ENCODE measurements at regions not wholly inside any gene's neighbourhood (a gene's known extent, or its start where the extent isn't known, plus 50 kb on each side); places are given as distances from the start of the nearest gene placed in this dataset.

GRCh38 chr6:37580176-37580955 lies 80.7 kb upstream of the CCDC167 start:
- ATAC-seq (no peak), DNase-seq (no peak)
- Mint-ChIP-seq H3K36me3 (ENCODE audit: low read depth) (no peaks in the 10 kb centered on the region), H3K27me3 (ENCODE audit: low read depth) (peaks cover 7% of the 10 kb centered on the region), H3K4me1 (ENCODE audit: low read depth) (no peaks in the 10 kb centered on the region), H3K4me3 (no peak overlapping the region), H3K27ac (no peak overlapping the region), H3K9me3 (ENCODE audit: insufficient read depth) (no peaks in the 10 kb centered on the region)
- POLR2A ChIA-PET: no interaction called here
- CTCF ChIA-PET: interaction anchor here (0.9 to 1.3 kb wide), 4 partner anchors 15 to 255 kb away, joined by 3 to 4 read pairs (median 4); no protein-coding TSS in a partner anchor

GRCh38 chr6:37579444-37580067 lies 79.9 kb upstream of the CCDC167 start:
- POLR2A ChIA-PET: no interaction called here

DNA sequence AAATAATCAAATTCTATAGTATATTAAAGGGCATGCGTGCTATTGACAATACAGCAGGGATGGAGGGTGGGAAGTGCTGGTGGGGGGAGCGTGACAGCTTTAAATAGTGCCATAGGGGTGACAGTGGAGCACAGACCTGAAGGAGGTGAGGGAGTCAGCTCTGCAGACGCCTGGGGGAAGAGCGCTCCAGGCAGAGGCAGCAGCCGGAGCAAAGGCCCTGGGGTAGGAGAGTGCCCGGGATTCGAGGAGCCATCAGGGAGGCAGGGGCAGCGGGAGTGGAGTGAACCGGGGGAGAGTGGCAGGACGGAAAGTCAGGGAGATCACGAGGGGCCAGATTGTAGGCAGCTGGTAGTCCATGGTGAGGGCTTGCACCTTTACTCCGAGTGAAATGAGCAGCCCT lies 78.4 kb upstream of the CCDC167 start:
- CTCF ChIA-PET: interaction anchor here (1.2 kb wide), 1 partner anchor 197 kb away, joined by 3 read pairs; no protein-coding TSS in a partner anchor

More at GRCh38 chr6:37579444-37580067, 79.9 kb upstream of the CCDC167 start:
- no peak overlapping the region for H3K27ac Mint-ChIP-seq
- peaks cover 7% of the 10 kb centered on the region for H3K27me3 Mint-ChIP-seq (ENCODE audit: low read depth)
- DNase-seq (no peak), ATAC-seq (no peak)
- H3K4me3 Mint-ChIP-seq: no peak overlapping the region
- no peaks in the 10 kb centered on the region for H3K4me1 Mint-ChIP-seq (ENCODE audit: low read depth)
- H3K9me3 Mint-ChIP-seq (ENCODE audit: insufficient read depth): no peaks in the 10 kb centered on the region
- no peaks in the 10 kb centered on the region for H3K36me3 Mint-ChIP-seq (ENCODE audit: low read depth)
- CTCF ChIA-PET: interaction anchor here (0.8 to 1.3 kb wide), 5 partner anchors 13 to 254 kb away, joined by 3 to 4 read pairs (median 4); no protein-coding TSS in a partner anchor

GRCh38 chr6:37576336-37576737 lies 76.6 kb upstream of the CCDC167 start:
- CTCF ChIA-PET: interaction anchor here (1.0 to 1.2 kb wide), 2 partner anchors 92 to 113 kb away, joined by 3 read pairs; no protein-coding TSS in a partner anchor
- ATAC-seq (no peak), DNase-seq (no peak)
- POLR2A ChIA-PET: no interaction called here
- no peak overlapping the region for H3K27ac Mint-ChIP-seq
- H3K4me3 Mint-ChIP-seq: no peak overlapping the region
- no peaks in the 10 kb centered on the region for H3K4me1 Mint-ChIP-seq (ENCODE audit: low read depth)
- H3K36me3 Mint-ChIP-seq (ENCODE audit: low read depth): no peaks in the 10 kb centered on the region
- H3K27me3 Mint-ChIP-seq (ENCODE audit: low read depth): peaks cover 9% of the 10 kb centered on the region
- no peaks in the 10 kb centered on the region for H3K9me3 Mint-ChIP-seq (ENCODE audit: insufficient read depth)

More for the DNA sequence above, 78.4 kb upstream of the CCDC167 start:
- DNase-seq (no peak), ATAC-seq (no peak)
- H3K9me3 Mint-ChIP-seq (ENCODE audit: insufficient read depth): no peaks in the 10 kb centered on the region
- no peak overlapping the region for H3K27ac Mint-ChIP-seq
- H3K36me3 Mint-ChIP-seq (ENCODE audit: low read depth): no peaks in the 10 kb centered on the region
- H3K4me1 Mint-ChIP-seq (ENCODE audit: low read depth): no peaks in the 10 kb centered on the region
- POLR2A ChIA-PET: no interaction called here
- H3K27me3 Mint-ChIP-seq (ENCODE audit: low read depth): peaks cover 4% of the 10 kb centered on the region
- no peak overlapping the region for H3K4me3 Mint-ChIP-seq

DNA sequence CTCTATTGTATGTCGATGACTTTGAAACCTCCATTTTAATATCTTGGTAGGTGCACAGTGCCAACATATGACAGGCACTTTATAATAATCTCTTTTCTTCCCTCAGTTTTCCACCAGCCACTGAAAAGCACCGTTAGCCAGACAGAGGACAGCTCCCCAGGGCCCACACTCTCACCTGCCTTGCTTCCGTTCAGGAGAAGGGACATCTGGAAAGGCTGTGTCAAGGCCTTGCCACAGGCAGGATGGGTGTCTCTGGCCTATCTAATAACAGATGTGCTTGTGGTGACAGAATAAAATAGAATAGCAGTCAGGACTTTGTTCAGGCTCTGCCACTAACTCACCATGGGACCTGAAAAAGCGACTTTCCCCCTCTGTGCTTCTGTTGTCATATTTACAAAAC lies 75.5 kb upstream of the CCDC167 start:
- no peak for ATAC-seq
- no peak overlapping the region for H3K4me3 Mint-ChIP-seq
- peaks cover 9% of the 10 kb centered on the region for H3K27me3 Mint-ChIP-seq (ENCODE audit: low read depth)
- no peaks in the 10 kb centered on the region for H3K4me1 Mint-ChIP-seq (ENCODE audit: low read depth)
- H3K27ac Mint-ChIP-seq: no peak overlapping the region
- ChIA-PET CTCF (interaction anchor here (1.0 kb wide), 1 partner anchor 90 kb away, joined by 3 read pairs; no protein-coding TSS in a partner anchor), POLR2A (no interaction called here)
- no peak for DNase-seq
- H3K9me3 Mint-ChIP-seq (ENCODE audit: insufficient read depth): no peaks in the 10 kb centered on the region
- no peaks in the 10 kb centered on the region for H3K36me3 Mint-ChIP-seq (ENCODE audit: low read depth)

- Mint-ChIP-seq H3K27ac (no peak overlapping the region), H3K4me3 (no peak overlapping the region), H3K4me1 (ENCODE audit: low read depth) (no peaks in the 10 kb centered on the region), H3K9me3 (ENCODE audit: insufficient read depth) (no peaks in the 10 kb centered on the region), H3K27me3 (ENCODE audit: low read depth) (peaks cover 13% of the 10 kb centered on the region), H3K36me3 (ENCODE audit: low read depth) (no peaks in the 10 kb centered on the region)
- ChIA-PET POLR2A (no interaction called here), CTCF (no interaction called here)
- ATAC-seq (no peak), DNase-seq (no peak)
These were observed 72.6 kb upstream of the CCDC167 start for GRCh38 chr6:37572334-37572733.

DNA sequence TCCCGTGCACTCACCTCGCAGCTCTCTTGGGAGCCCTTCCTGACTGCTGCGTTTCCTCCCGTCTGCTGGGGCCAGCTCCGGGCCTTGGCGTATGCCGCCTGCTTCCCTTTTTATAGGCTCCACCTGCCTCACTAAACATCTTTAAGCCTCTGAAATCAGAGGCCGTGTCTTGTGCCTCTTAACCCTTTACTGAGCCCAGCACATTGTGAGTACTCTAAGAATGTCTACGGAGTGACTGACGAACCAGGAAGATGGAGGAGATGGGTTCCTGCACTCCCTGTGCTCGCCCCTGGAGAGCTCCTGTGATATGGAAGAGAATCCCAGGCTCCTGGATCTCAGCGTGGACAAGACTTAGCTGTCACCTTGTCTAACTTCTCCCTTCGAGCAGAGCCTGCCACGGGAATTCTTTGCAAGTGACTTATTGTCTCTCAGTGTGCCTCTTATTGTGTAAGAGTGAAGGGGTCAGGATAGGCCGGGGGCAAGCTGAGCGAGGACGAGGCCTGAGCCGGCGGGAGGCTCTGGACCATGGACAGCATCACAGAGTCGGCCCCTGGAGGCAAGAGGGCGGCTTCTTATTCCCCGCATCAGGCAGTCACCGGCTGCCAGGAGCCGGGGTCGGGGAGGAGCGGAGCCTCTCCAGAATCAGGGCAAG lies 70.9 kb upstream of the CCDC167 start:
- Mint-ChIP-seq H3K4me3 (no peak overlapping the region), H3K9me3 (ENCODE audit: insufficient read depth) (no peaks in the 10 kb centered on the region), H3K4me1 (ENCODE audit: low read depth) (peaks cover 3% of the 10 kb centered on the region), H3K27ac (no peak overlapping the region), H3K27me3 (ENCODE audit: low read depth) (peaks cover 10% of the 10 kb centered on the region), H3K36me3 (ENCODE audit: low read depth) (no peaks in the 10 kb centered on the region)
- CTCF ChIA-PET: interaction anchor here (1.1 to 1.2 kb wide), 2 partner anchors 83 to 86 kb away, joined by 3 to 4 read pairs; no protein-coding TSS in a partner anchor
- ATAC-seq (no peak), DNase-seq (no peak)
- POLR2A ChIA-PET: no interaction called here

- H3K9me3 Mint-ChIP-seq (ENCODE audit: insufficient read depth): no peaks in the 10 kb centered on the region
- H3K4me1 Mint-ChIP-seq (ENCODE audit: low read depth): peaks cover 3% of the 10 kb centered on the region
- POLR2A ChIA-PET: no interaction called here
- H3K4me3 Mint-ChIP-seq: no peak overlapping the region
- CTCF ChIA-PET: interaction anchor here (1.2 kb wide), 1 partner anchor 85 kb away, joined by 4 read pairs; no protein-coding TSS in a partner anchor
- DNase-seq (no peak), ATAC-seq (no peak)
- H3K36me3 Mint-ChIP-seq (ENCODE audit: low read depth): no peaks in the 10 kb centered on the region
- peaks cover 13% of the 10 kb centered on the region for H3K27me3 Mint-ChIP-seq (ENCODE audit: low read depth)
- no peak overlapping the region for H3K27ac Mint-ChIP-seq
These were observed 70.2 kb upstream of the CCDC167 start for GRCh38 chr6:37569743-37570481.

GRCh38 chr6:37569317-37569716 lies 69.6 kb upstream of the CCDC167 start:
- H3K9me3 Mint-ChIP-seq (ENCODE audit: insufficient read depth): no peaks in the 10 kb centered on the region
- peaks cover 3% of the 10 kb centered on the region for H3K4me1 Mint-ChIP-seq (ENCODE audit: low read depth)
- CTCF ChIA-PET: interaction anchor here (1.2 kb wide), 1 partner anchor 84 kb away, joined by 4 read pairs; no protein-coding TSS in a partner anchor

GRCh38 chr6:37566950-37567349 lies 67.3 kb upstream of the CCDC167 start:
- ChIA-PET POLR2A (interaction anchor here (1.1 kb wide), 1 partner anchor 50 kb away, joined by 3 read pairs; no protein-coding TSS in a partner anchor), CTCF (interaction anchor here (0.6 to 2.9 kb wide), 13 partner anchors 12 to 194 kb away, joined by 3 to 29 read pairs (median 3); no protein-coding TSS in a partner anchor)
- no peaks in the 10 kb centered on the region for H3K36me3 Mint-ChIP-seq (ENCODE audit: low read depth)
- H3K4me1 Mint-ChIP-seq (ENCODE audit: low read depth): peaks cover 3% of the 10 kb centered on the region
- no peak overlapping the region for H3K27ac Mint-ChIP-seq
- peaks cover 19% of the 10 kb centered on the region for H3K27me3 Mint-ChIP-seq (ENCODE audit: low read depth)
- no peak for ATAC-seq
- H3K9me3 Mint-ChIP-seq (ENCODE audit: insufficient read depth): no peaks in the 10 kb centered on the region
- H3K4me3 Mint-ChIP-seq: no peak overlapping the region
- DNase-seq: no peak

More at GRCh38 chr6:37569317-37569716, 69.6 kb upstream of the CCDC167 start:
- H3K27ac Mint-ChIP-seq: no peak overlapping the region
- no peaks in the 10 kb centered on the region for H3K36me3 Mint-ChIP-seq (ENCODE audit: low read depth)
- H3K27me3 Mint-ChIP-seq (ENCODE audit: low read depth): peaks cover 19% of the 10 kb centered on the region
- no peak for DNase-seq
- POLR2A ChIA-PET: no interaction called here
- ATAC-seq: no peak
- no peak overlapping the region for H3K4me3 Mint-ChIP-seq
